HL-60 (cell line): ENCODE measurements at regions not wholly inside any gene's neighbourhood (a gene's known extent, or its start where the extent isn't known, plus 50 kb on each side); places are given as distances from the start of the nearest gene placed in this dataset.

Experiments used
- DNase-seq, 2 experiments: peaks; one replicate each; pipeline ENCODE4 v3.0.0-alpha.2; 2010 to 2020; ENCODE audit warnings: low read depth in 1 of 2, low spot score in 1 of 2
- H3K27ac ChIP-seq: fragments of 250-450 bp; sonication (Bioruptor Pico); replicated peaks from 2 replicates; pipeline ENCODE4 v1.5.1; 2020; ENCODE audit warnings: mild to moderate bottlenecking, moderate library complexity
- H3K27me3 ChIP-seq: fragments of 250-450 bp; sonication (Bioruptor Pico); 2 replicates; pipeline ENCODE4 v1.5.1; 2021; ENCODE audit warnings: mild to moderate bottlenecking, moderate library complexity; ENCODE audit not compliant: insufficient read depth, poor library complexity, severe bottlenecking
- H3K4me3 ChIP-seq: replicated peaks from 2 replicates; pipeline ENCODE4 v1.5.1; 2011; ENCODE audit warnings: mild to moderate bottlenecking, control low read depth, low read length; ENCODE audit not compliant: insufficient read depth
- GABPA ChIP-seq: IDR thresholded peaks from 2 replicates; pipeline ENCODE4 v1.6.1; 2012; ENCODE audit warnings: low read depth
- POLR2AphosphoS5 ChIP-seq: IDR thresholded peaks from 2 replicates; pipeline ENCODE4 v1.6.1; 2012; ENCODE audit warnings: low read depth
- SPI1 ChIP-seq: IDR thresholded peaks from 2 replicates; pipeline ENCODE4 v1.6.1; 2012; ENCODE audit warnings: low read depth, mild to moderate bottlenecking, borderline replicate concordance
- TF ChIP-seq, protein P1 (sequence below): IDR thresholded peaks from one replicate; pipeline ENCODE4 v1.5.1; 2011; ENCODE audit warnings: low read length, control low read depth, inconsistent platforms; ENCODE audit not compliant: insufficient read depth
- TF ChIP-seq, protein P2 (sequence below): IDR thresholded peaks from 2 replicates; pipeline ENCODE4 v1.6.1; 2012; ENCODE audit warnings: low read depth; ENCODE audit not compliant: insufficient replicate concordance

GRCh38 chr6:12485226-12485764, 195.1 kb downstream of the EDN1 start:
- TF ChIP-seq GABPA (no peak), SPI1 (no peak), POLR2AphosphoS5 (no peak)
- TF ChIP-seq, protein P1, sequence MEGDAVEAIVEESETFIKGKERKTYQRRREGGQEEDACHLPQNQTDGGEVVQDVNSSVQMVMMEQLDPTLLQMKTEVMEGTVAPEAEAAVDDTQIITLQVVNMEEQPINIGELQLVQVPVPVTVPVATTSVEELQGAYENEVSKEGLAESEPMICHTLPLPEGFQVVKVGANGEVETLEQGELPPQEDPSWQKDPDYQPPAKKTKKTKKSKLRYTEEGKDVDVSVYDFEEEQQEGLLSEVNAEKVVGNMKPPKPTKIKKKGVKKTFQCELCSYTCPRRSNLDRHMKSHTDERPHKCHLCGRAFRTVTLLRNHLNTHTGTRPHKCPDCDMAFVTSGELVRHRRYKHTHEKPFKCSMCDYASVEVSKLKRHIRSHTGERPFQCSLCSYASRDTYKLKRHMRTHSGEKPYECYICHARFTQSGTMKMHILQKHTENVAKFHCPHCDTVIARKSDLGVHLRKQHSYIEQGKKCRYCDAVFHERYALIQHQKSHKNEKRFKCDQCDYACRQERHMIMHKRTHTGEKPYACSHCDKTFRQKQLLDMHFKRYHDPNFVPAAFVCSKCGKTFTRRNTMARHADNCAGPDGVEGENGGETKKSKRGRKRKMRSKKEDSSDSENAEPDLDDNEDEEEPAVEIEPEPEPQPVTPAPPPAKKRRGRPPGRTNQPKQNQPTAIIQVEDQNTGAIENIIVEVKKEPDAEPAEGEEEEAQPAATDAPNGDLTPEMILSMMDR = no peak
- TF ChIP-seq, protein P2, sequence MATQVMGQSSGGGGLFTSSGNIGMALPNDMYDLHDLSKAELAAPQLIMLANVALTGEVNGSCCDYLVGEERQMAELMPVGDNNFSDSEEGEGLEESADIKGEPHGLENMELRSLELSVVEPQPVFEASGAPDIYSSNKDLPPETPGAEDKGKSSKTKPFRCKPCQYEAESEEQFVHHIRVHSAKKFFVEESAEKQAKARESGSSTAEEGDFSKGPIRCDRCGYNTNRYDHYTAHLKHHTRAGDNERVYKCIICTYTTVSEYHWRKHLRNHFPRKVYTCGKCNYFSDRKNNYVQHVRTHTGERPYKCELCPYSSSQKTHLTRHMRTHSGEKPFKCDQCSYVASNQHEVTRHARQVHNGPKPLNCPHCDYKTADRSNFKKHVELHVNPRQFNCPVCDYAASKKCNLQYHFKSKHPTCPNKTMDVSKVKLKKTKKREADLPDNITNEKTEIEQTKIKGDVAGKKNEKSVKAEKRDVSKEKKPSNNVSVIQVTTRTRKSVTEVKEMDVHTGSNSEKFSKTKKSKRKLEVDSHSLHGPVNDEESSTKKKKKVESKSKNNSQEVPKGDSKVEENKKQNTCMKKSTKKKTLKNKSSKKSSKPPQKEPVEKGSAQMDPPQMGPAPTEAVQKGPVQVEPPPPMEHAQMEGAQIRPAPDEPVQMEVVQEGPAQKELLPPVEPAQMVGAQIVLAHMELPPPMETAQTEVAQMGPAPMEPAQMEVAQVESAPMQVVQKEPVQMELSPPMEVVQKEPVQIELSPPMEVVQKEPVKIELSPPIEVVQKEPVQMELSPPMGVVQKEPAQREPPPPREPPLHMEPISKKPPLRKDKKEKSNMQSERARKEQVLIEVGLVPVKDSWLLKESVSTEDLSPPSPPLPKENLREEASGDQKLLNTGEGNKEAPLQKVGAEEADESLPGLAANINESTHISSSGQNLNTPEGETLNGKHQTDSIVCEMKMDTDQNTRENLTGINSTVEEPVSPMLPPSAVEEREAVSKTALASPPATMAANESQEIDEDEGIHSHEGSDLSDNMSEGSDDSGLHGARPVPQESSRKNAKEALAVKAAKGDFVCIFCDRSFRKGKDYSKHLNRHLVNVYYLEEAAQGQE = no peak
- DNase-seq = no peak
- Histone ChIP-seq H3K27ac (no peak overlapping the region), H3K27me3 (no peaks in the 10 kb centered on the region), H3K4me3 (no peak overlapping the region)

DNA sequence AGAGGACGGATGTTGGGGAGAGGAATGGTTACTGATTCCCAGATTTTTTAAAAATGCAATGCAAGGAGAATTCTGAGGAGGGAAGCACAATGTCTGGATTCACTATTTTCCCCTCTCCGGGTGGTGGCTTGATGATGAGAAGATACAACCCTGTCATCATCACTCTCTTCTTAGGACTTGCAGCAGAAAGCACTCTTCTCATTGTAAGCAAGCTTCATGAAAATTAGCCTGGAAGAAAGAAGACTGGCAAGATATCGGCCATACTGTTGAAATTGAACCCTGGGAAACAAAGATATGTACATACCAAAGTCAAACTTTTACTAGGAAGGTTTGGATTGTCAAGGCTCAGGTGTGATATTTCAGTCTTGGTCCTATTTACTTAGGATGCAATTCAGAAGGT, 195.7 kb downstream of the EDN1 start:
- TF ChIP-seq, protein P2 = no peak
- no peak for TF ChIP-seq SPI1
- TF ChIP-seq GABPA = no peak
- TF ChIP-seq, protein P1 = no peak
- TF ChIP-seq POLR2AphosphoS5 = no peak

DNA sequence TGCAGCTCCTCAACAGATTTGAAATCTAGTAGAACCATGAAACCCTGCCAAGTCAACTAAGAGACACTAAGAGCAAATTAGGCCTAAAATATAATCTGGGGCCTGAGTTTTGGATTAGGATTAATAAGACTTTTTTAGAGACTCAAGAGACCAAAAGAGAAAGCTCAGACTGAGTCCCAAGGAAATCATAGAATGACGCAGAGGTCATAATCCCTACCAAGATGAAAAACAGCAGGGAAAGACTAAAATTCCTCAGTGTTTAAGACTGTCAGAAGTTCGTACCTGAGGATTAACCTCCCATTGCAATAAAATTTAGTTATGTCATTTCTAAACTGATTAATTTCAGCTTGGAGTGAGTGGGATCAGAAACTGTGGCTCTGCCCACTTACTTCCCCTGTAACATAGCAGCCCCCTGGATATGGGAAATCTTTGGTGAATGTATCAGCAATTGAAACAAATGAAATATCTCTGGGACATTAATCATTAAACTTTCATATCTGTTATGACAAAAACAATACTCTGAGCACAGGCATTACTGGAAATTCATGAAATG, 200.3 kb downstream of the EDN1 start:
- DNase-seq = no peak
- TF ChIP-seq, protein P2 = no peak
- no peaks in the 10 kb centered on the region for H3K27me3 ChIP-seq
- no peak overlapping the region for H3K4me3 ChIP-seq
- H3K27ac ChIP-seq = no peak overlapping the region

More for the DNA sequence above, 195.7 kb downstream of the EDN1 start:
- Histone ChIP-seq H3K27me3 (no peaks in the 10 kb centered on the region), H3K27ac (no peak overlapping the region), H3K4me3 (no peak overlapping the region)
- DNase-seq = no peak
